GM12875 (cell line): ENCODE measurements at regions not wholly inside any gene's neighbourhood (a gene's known extent, or its start where the extent isn't known, plus 50 kb on each side); places are given as distances from the start of the nearest gene placed in this dataset.
"Not testable (repeated sequence)": the region's sequence is repeated elsewhere in the genome, so short reads cannot be mapped to it uniquely, and the experiment has no call there.

Experiments used
- H3K4me3 ChIP-seq: one replicate; pipeline ENCODE4 v1.5.1; 2011; ENCODE audit warnings: low read depth, low read length, control low read depth
- TF ChIP-seq, protein P1 (sequence below): IDR thresholded peaks from 2 replicates; pipeline ENCODE4 v1.5.1; 2011; ENCODE audit warnings: low read depth, mild to moderate bottlenecking, control low read depth, inconsistent platforms, low read length, moderate library complexity, borderline replicate concordance; ENCODE audit not compliant: insufficient read depth

GRCh38 chr2:78780864-78781583, 244.5 kb upstream of the REG3G start:
- TF ChIP-seq, protein P1, sequence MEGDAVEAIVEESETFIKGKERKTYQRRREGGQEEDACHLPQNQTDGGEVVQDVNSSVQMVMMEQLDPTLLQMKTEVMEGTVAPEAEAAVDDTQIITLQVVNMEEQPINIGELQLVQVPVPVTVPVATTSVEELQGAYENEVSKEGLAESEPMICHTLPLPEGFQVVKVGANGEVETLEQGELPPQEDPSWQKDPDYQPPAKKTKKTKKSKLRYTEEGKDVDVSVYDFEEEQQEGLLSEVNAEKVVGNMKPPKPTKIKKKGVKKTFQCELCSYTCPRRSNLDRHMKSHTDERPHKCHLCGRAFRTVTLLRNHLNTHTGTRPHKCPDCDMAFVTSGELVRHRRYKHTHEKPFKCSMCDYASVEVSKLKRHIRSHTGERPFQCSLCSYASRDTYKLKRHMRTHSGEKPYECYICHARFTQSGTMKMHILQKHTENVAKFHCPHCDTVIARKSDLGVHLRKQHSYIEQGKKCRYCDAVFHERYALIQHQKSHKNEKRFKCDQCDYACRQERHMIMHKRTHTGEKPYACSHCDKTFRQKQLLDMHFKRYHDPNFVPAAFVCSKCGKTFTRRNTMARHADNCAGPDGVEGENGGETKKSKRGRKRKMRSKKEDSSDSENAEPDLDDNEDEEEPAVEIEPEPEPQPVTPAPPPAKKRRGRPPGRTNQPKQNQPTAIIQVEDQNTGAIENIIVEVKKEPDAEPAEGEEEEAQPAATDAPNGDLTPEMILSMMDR = no peak
- H3K4me3 ChIP-seq = no peak overlapping the region

DNA sequence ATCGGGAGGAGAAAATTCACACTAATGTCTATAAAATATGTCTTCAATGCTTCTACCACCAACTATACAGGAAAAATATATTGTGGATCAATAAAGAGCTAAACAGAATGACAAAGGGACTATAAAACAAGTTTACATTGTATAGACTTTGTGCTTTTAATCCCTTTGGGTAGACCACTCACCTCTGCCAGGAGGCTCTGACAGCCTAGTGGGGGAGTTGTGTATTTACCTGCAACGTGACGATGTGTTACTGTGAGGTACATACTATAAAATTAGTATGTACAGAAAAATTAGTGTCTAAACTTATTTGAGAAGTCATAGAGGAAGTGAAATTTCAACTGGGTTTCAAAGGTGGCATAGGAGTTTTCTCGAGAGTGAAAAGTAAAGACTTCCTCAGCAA, 243.3 kb upstream of the REG3G start:
- TF ChIP-seq, protein P1 = no peak
- no peak overlapping the region for H3K4me3 ChIP-seq

DNA sequence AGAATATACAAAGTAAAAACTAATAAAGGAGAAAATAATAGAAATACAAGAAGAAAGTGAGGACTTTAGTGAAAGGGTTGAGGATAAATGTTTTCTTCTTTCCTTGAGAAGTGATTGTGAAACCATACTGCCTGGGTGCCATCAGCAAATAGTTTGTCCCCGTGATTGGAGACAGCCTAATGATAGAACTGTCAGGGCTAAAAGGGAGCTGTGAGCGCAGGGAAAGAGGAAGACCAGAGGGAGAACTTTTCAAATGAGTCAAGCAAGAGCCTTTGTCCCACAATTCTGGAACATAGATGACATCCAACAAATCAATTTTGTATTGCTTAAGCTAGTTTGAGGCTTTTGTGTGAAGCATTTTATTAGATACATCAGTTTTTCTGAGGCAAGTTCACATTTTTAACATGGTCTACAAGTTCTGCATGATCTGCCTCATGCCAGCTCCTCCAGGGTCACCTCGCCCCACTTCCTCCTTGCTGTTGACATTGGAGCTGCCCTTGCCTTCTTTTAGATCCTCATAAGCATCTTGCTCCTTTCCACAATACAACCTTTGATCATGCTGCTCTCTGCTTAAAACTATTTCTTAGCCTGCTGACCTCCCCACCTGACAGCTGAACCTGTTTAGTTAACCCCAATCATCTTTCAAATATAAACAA, 213.4 kb upstream of the REG3G start:
- TF ChIP-seq, protein P1 = no peak
- no peak overlapping the region for H3K4me3 ChIP-seq

DNA sequence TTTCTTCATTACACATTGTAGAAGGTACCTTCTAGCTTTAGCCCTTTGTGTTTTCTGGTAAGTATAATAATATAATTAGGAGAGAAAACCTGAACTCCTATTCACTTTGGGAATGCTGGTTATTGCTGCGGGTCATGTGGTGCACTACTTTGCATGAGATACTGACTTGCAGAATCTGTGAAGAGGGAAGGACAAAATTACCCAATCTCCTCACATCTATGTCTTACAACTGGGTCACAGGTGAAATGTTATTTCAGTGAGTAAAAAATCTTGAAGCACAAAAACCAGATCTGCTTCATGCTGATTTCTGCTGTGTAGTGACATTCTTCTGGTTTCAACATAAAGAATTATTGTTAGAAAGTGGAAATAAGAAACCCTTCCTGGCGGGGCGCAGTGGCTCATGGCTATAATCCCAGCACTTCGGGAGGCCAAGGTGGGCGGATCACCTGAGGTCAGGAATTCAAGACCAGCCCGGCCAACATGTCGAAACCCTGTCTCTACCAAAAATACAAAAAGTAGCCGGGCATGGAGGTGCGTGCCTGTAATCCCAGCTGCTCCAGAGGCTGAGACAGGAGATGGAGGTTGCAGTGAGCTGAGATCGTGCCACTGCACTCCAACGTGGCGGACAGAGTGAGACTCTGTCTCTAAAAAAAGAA, 211.0 kb upstream of the REG3G start:
- TF ChIP-seq, protein P1 = no peak
- no peak overlapping the region for H3K4me3 ChIP-seq

- TF ChIP-seq, protein P1 = no peak
- H3K4me3 ChIP-seq = no peak overlapping the region
Observed at GRCh38 chr2:78817430-78817829, 208.1 kb upstream of the REG3G start.

DNA sequence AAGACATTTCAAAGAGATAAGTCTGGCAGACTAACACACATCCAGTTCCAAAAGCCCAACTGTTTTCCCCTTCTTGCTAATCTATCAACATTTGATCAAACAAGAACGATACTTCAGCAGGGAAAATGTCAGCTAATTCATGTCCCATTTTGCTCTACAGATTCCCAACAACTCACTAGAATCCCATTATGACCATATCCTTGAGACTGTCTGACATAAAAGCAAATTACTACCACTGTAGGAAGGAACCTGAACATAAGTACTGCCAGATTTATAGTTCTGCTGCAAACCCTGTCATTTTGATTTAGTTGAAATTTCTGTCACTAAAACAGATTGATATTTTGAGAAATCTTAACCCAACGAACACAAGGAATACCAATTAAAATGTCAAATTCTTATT, 193.0 kb upstream of the REG3G start:
- H3K4me3 ChIP-seq = no peak overlapping the region
- TF ChIP-seq, protein P1 = no peak

GRCh38 chr2:78839259-78839658, 186.2 kb upstream of the REG3G start:
- TF ChIP-seq, protein P1 = no peak
- no peak overlapping the region for H3K4me3 ChIP-seq

- not testable (repeated sequence) for H3K4me3 ChIP-seq
Observed at GRCh38 chr2:78840311-78840710, 185.2 kb upstream of the REG3G start.
